C4-2B (cell line): ENCODE measurements at regions not wholly inside any gene's neighbourhood (a gene's known extent, or its start where the extent isn't known, plus 50 kb on each side); places are given as distances from the start of the nearest gene placed in this dataset.

ENCODE experiments used
- ZFX ChIP-seq: fragments of 450-650 bp; IDR thresholded peaks from 2 replicates; pipeline ENCODE4 v1.6.1; 2017
- TF ChIP-seq, protein P1 (sequence below): fragments of 450-650 bp; conservative IDR thresholded peaks from 2 replicates; pipeline ENCODE4 v1.5.1; 2017; ENCODE audit warnings: mild to moderate bottlenecking

DNA sequence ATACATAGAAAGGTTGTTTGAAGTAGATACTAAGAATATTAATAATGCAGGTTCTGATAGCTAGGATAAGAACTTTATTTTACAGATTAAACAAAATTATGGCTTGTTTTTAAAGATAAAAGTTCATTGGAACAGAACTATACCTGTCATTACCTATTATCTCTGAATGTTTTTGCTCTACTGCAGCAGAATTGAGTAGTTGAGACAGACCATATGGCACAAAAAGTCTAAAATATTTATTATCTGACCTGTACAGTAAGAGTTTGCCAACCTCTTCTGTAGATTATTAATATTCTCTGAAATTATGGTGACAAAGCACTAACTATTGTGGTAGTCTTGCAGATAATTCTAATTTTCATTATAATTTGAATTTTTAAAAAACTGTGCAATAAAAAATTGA, 829.1 kb upstream of the MGAT4C start:
- TF ChIP-seq, protein P1, sequence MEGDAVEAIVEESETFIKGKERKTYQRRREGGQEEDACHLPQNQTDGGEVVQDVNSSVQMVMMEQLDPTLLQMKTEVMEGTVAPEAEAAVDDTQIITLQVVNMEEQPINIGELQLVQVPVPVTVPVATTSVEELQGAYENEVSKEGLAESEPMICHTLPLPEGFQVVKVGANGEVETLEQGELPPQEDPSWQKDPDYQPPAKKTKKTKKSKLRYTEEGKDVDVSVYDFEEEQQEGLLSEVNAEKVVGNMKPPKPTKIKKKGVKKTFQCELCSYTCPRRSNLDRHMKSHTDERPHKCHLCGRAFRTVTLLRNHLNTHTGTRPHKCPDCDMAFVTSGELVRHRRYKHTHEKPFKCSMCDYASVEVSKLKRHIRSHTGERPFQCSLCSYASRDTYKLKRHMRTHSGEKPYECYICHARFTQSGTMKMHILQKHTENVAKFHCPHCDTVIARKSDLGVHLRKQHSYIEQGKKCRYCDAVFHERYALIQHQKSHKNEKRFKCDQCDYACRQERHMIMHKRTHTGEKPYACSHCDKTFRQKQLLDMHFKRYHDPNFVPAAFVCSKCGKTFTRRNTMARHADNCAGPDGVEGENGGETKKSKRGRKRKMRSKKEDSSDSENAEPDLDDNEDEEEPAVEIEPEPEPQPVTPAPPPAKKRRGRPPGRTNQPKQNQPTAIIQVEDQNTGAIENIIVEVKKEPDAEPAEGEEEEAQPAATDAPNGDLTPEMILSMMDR: no peak
- no peak for TF ChIP-seq ZFX
